GM18861 (cell line): ENCODE measurements at regions not wholly inside any gene's neighbourhood (a gene's known extent, or its start where the extent isn't known, plus 50 kb on each side); places are given as distances from the start of the nearest gene placed in this dataset.
"Not testable (repeated sequence)": the region's sequence is repeated elsewhere in the genome, so short reads cannot be mapped to it uniquely, and the experiment has no call there.

Experiments used
- ATAC-seq: cut with Tn5 transposase; IDR thresholded peaks from one replicate; pipeline ENCODE4 v1.9.1; 2021; ENCODE audit not compliant: unreplicated experiment

DNA sequence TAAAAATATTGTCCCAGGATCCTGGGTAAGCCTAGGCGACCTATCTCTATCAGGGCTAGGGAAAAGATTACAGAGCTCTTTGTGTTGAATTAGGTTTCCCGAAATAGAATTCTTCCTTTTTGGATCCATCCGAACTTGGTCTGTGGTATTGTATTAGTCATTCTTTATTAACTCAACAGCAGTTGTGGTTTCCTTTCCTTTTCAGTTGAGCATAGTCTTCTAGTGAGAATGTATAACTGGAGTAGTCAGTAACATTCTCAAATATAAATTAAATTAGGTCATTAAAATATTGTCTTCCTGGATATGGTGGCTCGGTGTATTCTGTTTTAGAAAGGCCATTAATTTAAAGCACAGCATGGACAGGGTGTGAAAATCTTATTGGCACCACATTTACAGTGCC, 520.4 kb downstream of the NLGN4X start:
- no peak for ATAC-seq

DNA sequence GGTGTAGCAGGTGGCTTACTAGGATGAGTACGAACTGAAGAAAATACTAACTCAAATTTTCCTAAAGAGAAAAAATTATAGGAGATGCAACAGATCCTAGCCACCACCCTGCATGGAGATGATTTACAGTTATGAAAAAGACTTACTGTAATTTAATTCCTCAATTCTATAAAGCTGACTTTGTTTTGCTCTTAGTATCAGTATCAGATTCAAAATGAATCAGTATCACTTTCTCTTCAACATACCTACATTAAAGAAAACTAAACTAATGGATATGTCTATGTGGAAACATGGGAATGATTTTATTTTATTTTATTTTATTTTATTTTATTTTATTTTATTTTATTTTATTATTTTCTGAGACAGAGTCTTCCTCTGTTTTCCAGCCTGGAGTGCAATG, 525.8 kb downstream of the NLGN4X start:
- ATAC-seq = no peak

DNA sequence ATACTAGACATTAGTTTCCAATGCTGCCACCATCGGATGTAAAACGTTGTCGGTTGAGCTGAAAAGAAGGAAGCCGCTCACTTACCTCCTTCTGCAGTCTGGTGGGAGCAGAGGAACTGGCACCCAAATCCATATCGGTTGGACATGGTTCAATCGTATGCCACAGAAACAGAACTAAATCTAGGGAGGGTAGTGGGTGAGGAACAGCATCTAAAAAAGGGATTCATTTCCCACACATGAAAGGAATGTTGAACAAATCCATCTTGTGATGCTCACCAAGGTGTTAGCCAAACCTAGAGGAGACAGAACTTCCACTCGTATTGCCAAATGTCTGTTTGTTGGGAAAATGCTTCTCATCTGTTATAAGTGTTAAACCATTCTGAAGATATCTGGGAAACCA, 532.7 kb downstream of the NLGN4X start:
- ATAC-seq = no peak

DNA sequence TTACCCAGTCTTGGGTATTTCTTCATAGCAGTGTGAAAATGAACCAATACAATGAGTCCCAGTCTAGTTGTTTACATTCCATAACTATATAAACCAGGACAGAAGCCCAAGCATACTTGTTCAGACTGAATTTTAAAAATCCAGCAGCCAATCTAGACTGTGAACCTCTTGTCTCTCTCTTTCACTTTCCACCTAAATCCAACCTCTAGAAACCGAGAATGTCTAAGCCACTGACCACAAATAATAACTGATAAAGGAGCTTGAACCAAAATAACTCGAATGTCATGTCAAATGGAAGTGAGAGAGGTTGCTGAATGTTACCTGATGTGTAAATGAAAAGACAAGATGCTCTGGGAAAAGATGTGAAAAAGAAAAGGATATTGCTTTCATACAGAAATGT, 544.7 kb downstream of the NLGN4X start:
- no peak for ATAC-seq

DNA sequence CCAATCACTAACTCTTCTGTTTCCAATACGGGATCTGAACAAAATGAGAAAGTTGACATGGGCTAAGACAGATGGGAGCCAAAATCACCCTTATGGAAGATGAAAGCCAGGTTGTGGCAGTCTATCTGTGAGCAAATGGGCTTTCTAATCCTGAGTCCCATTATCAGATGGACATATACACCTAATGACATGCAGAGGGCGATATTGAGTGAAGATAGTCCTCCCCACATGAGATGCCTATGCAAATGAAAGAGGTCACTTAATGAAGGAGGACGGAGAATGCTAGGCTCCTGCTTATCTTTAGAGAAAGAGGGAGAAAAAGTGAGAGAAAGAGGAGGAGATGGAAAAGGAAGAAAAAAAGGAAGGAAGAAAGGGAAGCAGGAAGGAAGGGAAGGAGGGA, 547.5 kb downstream of the NLGN4X start:
- ATAC-seq = no peak

DNA sequence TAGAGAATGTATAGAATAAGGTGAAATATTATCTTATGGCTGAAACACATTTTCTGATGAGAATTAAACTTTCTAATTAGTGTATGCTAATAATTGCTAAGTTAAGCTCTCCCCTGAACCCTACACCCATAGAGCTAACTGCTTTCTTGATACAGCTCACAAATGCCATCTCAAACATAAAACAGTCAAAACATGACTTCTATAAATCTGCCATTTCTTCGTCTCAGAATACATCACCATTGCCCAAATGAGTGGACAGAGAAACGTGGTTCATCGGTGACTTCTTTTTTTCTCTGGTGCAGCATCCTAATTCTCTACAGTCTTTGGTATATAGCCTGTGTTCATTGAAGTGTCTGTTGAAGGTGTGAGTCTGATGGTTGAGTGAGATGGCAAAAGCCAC, 554.6 kb downstream of the NLGN4X start:
- ATAC-seq = no peak

DNA sequence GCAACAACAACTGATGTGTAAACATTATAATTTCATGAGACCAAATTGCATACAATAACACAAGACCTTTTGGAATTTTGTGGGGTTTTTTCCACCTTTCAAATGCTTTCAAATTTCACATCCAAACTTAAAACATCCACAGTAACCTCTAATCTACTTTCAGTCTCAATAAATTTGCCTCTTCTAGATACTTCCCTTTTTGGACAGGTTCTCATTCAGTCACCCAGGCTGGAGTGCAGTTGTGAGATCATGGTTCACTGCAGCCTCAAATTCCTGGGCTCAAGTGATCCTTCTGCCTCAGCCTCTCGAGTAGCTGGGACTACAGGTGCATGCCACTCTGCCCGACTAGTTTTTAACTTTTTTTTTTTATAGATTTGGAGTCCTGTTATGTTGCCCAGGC, 556.6 kb downstream of the NLGN4X start:
- no peak for ATAC-seq

DNA sequence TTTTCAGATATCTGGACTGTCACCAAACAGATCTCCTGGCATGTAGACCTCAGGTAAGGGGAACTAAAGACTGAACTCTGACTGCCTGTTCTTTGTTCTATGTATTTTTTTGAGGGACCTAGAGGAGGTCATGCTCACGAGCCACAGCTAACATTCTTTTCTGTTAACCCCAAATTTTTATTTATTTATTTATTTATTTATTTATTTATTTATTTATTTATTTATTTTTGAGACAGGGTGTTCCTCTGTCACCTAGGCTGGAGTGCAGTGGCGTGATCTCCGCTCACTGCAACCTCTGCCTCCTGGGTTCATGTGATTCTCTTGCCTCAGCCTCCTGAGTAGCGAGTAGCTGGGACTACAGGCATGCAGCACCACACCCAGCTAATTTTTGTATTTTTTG, 562.0 kb downstream of the NLGN4X start:
- not testable (repeated sequence) for ATAC-seq

DNA sequence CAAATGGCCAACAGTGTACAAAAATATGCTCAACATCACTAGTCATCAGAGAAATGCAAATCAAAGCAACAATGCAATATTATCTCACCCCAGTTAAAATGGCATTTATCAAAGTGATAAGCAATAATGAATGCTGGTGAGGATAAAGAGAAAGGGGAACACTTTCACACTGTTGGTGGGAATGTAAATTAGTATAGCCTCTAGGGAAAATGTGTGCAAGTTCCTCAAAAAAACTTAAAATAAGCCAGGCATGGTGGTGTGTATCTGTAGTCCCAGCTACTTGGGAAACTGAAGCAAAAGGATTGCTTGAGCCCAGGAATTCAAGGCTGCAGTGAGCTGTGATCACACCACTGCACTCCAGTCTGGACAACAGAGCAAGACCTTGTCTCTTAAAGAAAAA, 572.1 kb downstream of the NLGN4X start:
- ATAC-seq = no peak

DNA sequence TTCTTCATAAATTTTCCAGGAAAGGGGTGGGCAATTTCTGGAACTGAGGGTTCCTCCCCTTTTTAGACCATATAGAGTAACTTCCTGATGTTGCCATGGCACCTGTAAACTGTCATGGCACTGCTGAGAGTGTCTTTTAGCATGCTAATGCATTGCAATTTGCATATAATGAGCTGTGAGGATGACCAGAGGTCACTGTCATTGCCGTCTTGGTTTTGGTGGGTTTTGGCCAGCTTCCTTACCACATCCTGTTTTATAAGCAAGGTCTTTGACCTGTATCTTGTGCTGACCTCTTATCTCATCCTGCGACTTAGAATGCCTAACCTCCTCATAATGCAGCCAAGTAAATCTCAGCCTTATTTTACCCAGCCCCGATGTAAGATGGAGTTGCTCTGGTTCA, 577.8 kb downstream of the NLGN4X start:
- no peak for ATAC-seq

DNA sequence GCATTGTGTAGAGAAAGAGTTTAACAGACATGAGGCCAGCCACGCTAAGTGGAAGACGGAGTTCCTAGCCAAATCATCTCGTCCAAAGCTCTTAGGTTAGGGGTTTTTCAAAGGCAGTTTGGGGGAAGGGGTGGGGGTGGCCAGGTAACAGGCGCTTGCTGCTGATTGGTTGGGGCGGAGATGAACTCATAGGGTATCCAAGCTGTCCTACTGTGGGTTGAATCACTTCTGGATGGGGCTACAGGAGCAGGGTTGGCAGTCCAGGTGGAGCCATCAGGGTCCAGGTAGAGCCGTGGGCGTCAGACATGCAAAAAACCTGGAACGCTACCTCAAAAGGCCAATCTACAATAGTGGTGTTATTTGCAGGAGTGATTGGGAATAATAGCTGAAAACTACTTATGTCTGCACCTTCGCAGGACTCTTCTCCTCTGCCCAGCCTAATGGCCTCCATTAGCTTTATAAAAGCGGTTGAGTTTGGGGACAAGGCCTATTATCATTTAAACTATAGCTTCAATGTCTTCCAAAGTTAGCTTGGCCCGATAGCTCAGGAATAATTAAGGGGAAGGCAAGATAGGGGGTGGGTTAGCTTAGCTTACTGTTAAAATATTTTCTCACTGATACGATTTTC, 579.6 kb downstream of the NLGN4X start:
- ATAC-seq = no peak

DNA sequence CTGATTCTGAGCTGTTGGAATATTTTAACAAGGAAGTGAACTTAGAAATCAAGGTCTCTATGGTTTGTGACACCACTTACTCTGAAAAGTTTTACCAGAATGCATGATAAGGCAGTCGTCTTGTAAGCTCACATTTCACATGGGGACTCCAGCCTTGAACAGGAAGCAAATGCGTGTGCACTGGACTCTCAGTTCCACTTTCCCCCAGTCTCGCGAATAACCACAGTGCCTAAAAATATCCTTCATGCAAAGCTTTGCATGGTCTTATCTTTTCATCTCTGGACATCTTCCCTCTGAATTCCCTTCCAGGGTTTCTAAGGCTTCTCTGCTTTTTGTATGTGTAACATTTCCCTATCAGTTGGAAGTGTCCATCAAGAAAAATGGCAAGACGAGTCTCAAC, 581.8 kb downstream of the NLGN4X start:
- peak; percentile 84 for ATAC-seq

DNA sequence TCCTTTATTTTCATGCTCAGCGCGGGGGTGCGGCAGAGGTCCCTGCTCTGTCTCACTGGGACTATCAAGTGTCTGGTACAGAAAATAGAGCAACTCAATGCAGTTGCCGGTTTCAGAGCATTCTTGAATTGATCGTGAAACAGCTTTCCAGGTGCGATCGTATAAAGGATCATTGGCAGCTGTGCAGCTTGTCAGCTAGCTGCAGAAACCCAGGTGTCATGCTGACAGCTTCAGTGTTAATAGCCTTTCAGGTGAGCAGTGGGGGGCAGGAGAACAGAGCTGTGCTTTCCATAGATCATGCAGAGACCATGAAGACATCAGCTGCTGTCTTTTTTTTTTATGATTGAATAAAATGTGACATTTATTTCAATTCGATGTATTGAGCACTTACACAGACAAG, 583.9 kb downstream of the NLGN4X start:
- no peak for ATAC-seq

DNA sequence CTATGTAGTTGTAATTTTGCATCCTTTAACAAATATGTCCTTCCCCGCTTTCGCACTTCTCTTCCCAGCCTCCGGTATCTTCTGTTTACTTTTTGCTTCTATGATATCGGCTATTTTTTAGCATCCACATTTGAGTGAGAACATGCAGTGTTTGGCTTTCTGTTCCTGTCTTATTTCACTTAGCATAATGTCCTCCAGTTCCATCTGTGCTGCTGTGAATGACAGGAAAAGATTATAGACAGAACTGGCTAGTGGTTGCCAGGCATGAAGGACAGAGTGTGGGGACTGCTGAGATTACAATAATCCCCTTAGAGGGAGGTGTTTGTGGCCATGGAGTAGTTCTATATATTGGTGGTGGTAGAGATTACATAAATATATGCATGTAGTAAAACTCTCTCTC, 588.6 kb downstream of the NLGN4X start:
- no peak for ATAC-seq

DNA sequence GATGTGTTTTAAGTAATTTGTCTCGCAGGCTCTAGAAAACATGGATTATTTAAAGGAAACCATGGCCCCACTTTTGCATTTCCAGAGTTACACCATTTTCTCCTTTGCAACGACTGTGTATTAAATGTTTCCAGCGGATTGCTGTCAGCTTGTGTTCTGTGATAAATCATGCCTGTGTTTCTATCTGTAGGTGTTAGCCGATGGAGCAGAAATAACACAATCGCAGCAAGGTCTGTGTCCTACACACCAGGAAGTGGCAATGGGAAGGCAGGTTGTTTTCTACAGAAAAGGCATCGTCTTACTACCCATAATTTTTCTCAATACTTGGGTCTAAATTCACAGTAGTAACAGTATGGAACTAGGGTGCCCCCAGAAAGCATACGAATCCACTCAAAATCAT, 590.1 kb downstream of the NLGN4X start:
- no peak for ATAC-seq

DNA sequence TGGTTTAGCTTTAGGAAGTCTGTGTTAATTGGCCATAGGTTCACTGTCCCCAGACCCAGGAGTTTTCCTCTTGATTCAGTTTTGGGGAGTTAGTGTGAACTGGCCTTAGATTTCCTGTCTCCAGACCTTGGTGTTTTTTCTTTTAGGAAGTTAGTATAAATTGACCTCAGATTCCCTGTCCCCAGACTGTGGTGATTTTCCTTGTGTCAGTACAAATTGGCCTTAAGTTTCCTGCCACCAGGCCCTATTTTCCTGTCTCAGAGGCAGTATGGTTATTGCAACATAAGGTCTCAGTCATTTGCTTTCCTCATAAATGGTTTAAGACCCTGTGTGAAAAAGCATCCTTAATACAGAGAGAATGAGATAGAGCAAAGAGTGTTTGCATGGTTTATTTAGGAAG, 595.8 kb downstream of the NLGN4X start:
- no peak for ATAC-seq

DNA sequence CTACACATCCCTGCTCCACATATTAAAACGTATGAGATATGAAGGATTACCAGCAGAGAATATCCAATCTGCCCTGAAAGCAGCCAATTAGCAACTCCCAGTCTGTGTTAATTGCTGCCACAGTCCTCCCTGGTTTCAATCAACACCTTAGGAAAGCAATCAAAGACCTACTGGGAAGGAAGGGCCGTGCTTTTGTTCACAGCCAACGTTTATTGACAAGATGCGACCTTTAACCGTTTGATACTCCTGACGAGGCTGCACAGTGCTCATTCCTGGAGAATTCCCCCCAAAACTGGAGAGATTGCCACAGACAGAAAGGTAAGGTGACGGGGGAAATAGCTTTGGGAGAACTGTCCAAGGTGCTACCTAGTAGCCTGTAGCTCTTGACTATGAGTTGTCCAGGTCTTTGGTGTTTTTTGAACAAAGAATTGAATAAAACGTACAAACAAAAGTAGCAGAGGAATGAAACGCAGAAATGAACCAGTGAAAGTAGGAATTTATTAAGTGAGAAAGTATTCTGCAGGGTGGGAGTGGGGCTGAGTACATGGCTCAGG, 596.5 kb downstream of the NLGN4X start:
- ATAC-seq = no peak

DNA sequence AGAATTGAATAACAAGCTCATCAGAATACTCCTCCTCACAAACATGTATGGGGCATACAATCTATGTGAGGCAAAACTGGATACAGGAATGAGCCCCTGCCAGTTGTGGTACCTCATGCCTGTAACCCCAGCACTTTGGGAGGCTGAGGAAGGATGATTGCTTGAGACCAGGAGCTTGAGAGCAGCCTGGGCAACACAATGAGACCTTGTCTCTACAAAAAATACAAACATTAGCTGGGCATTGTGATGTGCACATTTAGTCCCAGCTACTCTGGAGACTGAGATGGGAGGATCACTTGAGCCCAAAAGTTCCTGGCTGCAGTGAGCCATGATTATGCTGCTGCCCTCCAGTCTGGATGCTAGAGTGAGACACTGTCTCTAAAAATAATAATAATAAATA, 611.0 kb downstream of the NLGN4X start:
- ATAC-seq = no peak

DNA sequence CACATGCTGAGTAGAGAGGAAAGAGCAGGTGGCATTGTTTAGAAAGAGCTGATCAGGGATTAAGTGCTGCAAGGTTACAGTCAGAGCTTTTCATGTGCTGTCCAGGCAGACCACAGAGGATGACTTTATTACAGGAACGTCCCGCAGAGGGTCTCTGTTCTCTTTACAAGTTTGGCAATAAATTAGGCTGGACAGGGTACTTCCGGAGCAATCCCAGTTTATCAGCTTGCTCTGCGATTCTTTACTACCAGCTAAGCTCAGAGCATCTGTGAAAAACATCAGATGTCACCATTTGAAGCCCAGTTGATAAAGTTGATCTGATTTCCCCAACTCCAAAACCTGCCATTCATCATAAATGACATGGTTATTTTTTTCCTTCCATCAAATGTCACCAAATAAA, 633.1 kb downstream of the NLGN4X start:
- ATAC-seq = no peak

DNA sequence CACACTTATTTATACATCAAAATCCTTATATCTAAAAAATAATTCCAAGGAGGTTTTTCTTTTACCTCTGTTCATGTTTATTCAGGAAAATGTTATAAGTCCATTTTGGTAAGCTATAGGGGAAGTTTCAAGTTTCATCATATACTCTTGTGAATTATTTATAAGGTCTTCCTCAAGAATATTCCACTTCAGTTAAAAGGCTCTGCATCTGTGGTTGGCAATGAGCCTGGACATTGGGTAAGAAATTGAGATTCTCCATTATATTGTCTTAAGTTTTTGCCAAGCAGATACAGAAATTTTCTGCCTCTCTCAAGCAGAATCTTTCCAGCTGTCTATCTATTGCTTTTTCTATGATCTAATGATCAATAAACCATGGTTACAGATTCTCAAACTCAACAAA, 641.9 kb downstream of the NLGN4X start:
- ATAC-seq = no peak

DNA sequence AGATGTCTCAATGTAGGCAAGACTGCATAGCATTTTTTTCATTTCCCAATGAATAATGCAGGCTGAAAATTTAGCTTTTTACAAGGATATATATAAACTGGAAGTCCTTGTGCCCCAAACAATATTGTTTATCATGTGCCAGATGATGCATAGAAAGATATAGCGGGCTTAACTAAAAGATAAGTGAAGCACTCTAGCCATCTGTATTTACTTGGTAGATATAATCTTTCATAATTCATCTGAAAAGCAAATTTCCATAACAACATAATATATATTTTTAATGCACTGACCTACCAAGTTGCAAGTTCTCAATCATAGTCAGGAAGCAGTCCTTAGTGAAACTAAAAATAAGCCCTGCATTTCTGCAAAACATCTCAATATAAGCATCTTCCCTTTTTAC, 653.3 kb downstream of the NLGN4X start:
- no peak for ATAC-seq

DNA sequence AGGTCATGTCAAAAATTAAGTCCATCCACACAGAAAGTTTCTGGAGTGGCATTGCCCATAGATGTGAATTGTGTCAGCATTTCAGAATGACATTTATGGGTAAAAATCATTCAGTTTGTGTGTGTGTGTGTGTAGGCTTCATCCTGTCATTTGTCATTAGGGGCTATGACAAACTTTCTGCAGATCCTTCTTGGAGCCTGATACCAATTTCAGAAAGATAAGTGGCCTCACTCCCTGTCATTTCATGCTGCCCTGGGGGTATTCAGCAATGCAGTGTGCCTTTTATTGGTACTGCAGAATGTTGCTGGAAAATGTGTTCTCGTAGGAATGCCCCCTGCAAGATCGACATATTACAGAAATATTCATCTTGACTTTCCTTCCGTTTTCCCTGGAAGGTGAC, 659.7 kb downstream of the NLGN4X start:
- ATAC-seq = no peak

DNA sequence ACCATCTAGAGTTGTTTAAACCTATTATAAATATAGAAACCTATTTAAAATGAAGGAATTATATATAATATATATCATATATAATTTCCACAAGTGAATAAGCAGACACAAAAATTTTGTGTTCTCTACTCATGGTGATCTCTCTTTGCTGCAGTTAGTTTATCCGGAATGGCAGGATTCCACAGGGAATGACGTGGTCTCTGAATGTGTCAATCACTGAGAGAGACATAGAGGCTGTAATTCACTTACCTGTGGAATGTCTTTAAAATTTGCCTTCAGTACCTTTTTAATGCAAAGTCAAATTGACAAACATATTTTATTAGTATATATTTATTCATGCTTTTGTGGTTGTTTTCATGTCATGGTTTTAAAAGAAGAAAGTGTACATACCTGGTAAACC, 669.3 kb downstream of the NLGN4X start:
- ATAC-seq = no peak
